ENCODE measurements at regions not wholly inside any gene's neighbourhood (a gene's known extent, or its start where the extent isn't known, plus 50 kb on each side); places are given as distances from the start of the nearest gene placed in this dataset.

GRCh38 chr7:33701189-33701740 lies 204.1 kb upstream of the BMPER start:
- Histone ChIP-seq H3K9me3 (ENCODE audit: control insufficient read depth, insufficient read depth, low read length) (peaks cover 6% of the 10 kb centered on the region; the same call in 1 of the 2 replicates), H3K27me3 (ENCODE audit: control insufficient read depth, insufficient read depth, low read length) (no peaks in the 10 kb centered on the region), H3K4me3 (ENCODE audit: low read depth, low read length) (no peak overlapping the region), H3K27ac (ENCODE audit: low read depth, low read length) (no peak overlapping the region)
- TF ChIP-seq, protein P1, sequence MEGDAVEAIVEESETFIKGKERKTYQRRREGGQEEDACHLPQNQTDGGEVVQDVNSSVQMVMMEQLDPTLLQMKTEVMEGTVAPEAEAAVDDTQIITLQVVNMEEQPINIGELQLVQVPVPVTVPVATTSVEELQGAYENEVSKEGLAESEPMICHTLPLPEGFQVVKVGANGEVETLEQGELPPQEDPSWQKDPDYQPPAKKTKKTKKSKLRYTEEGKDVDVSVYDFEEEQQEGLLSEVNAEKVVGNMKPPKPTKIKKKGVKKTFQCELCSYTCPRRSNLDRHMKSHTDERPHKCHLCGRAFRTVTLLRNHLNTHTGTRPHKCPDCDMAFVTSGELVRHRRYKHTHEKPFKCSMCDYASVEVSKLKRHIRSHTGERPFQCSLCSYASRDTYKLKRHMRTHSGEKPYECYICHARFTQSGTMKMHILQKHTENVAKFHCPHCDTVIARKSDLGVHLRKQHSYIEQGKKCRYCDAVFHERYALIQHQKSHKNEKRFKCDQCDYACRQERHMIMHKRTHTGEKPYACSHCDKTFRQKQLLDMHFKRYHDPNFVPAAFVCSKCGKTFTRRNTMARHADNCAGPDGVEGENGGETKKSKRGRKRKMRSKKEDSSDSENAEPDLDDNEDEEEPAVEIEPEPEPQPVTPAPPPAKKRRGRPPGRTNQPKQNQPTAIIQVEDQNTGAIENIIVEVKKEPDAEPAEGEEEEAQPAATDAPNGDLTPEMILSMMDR (IDR thresholded peaks at IDR 0.05; ENCODE audit: low read depth, low read length): no peak
- CTCF ChIA-PET: no interaction called here
- POLR2A ChIA-PET: no interaction called here
- no peak for DNase-seq (ENCODE audit: low read depth, low spot score)

DNA sequence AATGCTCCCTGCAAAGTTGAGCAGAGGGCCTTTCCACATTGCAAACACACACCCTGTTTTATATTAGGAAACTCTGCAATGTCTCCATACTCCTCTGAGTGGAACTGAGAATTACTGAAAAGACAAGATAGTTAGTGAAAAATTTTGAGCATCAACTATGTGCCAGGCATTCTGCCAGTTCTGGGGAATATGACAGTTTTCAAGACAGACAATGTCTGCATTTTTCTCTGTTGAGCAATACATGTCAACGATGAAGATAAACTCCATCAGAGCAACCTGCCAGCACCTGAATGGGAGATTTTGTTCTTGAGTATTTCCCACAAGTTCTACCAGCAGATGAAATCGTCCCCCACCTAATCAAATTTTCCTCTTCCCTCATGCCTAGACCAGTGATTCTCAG lies 203.4 kb upstream of the BMPER start:
- H3K27ac ChIP-seq (ENCODE audit: low read depth, low read length): no peak overlapping the region
- no peaks in the 10 kb centered on the region for H3K27me3 ChIP-seq (ENCODE audit: control insufficient read depth, insufficient read depth, low read length)
- H3K4me3 ChIP-seq (ENCODE audit: low read depth, low read length): no peak overlapping the region
- DNase-seq (ENCODE audit: low read depth, low spot score): no peak
- peaks cover 6% of the 10 kb centered on the region; the same call in 1 of the 2 replicates for H3K9me3 ChIP-seq (ENCODE audit: control insufficient read depth, insufficient read depth, low read length)
- ChIA-PET POLR2A (no interaction called here), CTCF (no interaction called here)
- TF ChIP-seq, protein P1 (IDR thresholded peaks at IDR 0.05; ENCODE audit: low read depth, low read length): no peak

- DNase-seq (ENCODE audit: low read depth, low spot score): no peak
- H3K9me3 ChIP-seq (ENCODE audit: control insufficient read depth, insufficient read depth, low read length): peaks cover 6% of the 10 kb centered on the region; the same call in 1 of the 2 replicates
- CTCF ChIA-PET: interaction anchor here (1.0 kb wide), 1 partner anchor 15 kb away, joined by 3 read pairs; no protein-coding TSS in a partner anchor
- H3K4me3 ChIP-seq (ENCODE audit: low read depth, low read length): no peak overlapping the region
- POLR2A ChIA-PET: no interaction called here
- TF ChIP-seq, protein P1 (IDR thresholded peaks at IDR 0.05; ENCODE audit: low read depth, low read length): no peak
- H3K27ac ChIP-seq (ENCODE audit: low read depth, low read length): no peak overlapping the region
- no peaks in the 10 kb centered on the region for H3K27me3 ChIP-seq (ENCODE audit: control insufficient read depth, insufficient read depth, low read length)
These were observed 202.8 kb upstream of the BMPER start for GRCh38 chr7:33702514-33703054.

DNA sequence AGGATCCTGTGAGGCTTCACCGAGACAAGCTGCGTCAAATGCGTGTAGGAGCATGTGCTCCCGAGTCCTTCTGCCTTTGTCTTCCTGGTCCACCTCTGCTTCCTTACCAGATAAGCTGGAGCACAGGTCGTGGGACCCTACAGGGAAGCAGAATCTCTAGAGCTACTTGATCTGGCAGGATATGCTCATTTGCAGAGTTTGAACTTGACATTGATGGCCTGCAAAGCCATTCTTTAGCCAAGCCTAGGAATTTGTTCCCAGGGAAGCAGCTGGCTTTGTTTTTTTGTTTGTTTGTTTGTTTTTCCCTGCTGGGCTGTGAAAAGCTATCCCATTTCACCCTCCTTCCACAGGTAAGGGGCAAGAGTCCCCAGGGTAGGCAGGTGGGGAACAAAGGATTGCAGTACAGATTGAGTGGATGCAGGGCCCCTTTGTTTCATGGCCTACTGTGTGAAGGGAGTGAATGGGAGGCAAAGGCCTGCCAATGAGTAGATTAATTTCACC lies 200.0 kb upstream of the BMPER start:
- CTCF ChIA-PET: no interaction called here
- no peaks in the 10 kb centered on the region for H3K27me3 ChIP-seq (ENCODE audit: control insufficient read depth, insufficient read depth, low read length)
- TF ChIP-seq, protein P1 (IDR thresholded peaks at IDR 0.05; ENCODE audit: low read depth, low read length): no peak
- H3K9me3 ChIP-seq (ENCODE audit: control insufficient read depth, insufficient read depth, low read length): peaks cover 6% of the 10 kb centered on the region; the same call in 1 of the 2 replicates
- no peak overlapping the region for H3K27ac ChIP-seq (ENCODE audit: low read depth, low read length)
- no peak for DNase-seq (ENCODE audit: low read depth, low spot score)
- no peak overlapping the region for H3K4me3 ChIP-seq (ENCODE audit: low read depth, low read length)
- POLR2A ChIA-PET: no interaction called here

GRCh38 chr7:33706186-33706585 lies 199.2 kb upstream of the BMPER start:
- Histone ChIP-seq H3K27ac (ENCODE audit: low read depth, low read length) (no peak overlapping the region), H3K27me3 (ENCODE audit: control insufficient read depth, insufficient read depth, low read length) (no peaks in the 10 kb centered on the region), H3K9me3 (ENCODE audit: control insufficient read depth, insufficient read depth, low read length) (peaks cover 4% of the 10 kb centered on the region; the same call in 1 of the 2 replicates), H3K4me3 (ENCODE audit: low read depth, low read length) (no peak overlapping the region)
- TF ChIP-seq, protein P1 (IDR thresholded peaks at IDR 0.05; ENCODE audit: low read depth, low read length): no peak
- CTCF ChIA-PET: no interaction called here
- DNase-seq (ENCODE audit: low read depth, low spot score): no peak
- POLR2A ChIA-PET: no interaction called here

All from AG04450 (cell line).